ENCODE measurements at regions not wholly inside any gene's neighbourhood (a gene's known extent, or its start where the extent isn't known, plus 50 kb on each side); places are given as distances from the start of the nearest gene placed in this dataset.

DNA sequence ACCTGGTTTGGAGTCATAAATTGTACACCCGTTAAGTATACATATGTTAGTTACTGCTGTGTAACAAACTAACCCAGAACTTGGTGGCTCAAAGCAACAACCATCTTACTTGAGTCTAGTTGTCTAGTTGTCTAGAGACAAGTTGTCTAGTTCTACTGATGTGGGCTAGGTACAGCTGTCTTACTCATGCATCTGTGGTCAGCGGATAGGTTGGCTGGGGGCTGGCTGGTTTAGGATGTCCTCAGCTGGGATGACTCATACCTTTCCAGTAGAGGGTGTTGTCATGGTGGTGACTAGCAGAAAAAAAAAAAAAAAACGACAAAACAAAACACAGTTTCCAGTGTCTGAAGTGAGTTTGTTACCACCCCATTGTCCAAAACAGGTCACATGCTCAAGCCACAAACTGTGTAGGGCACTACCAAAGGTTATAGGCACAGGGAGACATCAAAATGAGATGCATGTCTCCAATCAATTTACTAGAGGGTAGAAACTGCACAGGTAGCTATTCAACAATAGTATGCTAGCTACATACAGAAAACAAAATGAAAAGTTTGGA lies 680.3 kb downstream of the MED13L start:
- TF ChIP-seq CTCF (IDR thresholded peaks at IDR 0.05; ENCODE audit: low read depth, low read length, missing input control), result no peak
- no peak for TF ChIP-seq GABPA (IDR thresholded peaks at IDR 0.05 in 1 of 2, conservative IDR thresholded peaks at IDR 0.05 in 1 of 2)
- no peak for TF ChIP-seq TAF1 (conservative IDR thresholded peaks at IDR 0.05)
- TF ChIP-seq, protein P1, sequence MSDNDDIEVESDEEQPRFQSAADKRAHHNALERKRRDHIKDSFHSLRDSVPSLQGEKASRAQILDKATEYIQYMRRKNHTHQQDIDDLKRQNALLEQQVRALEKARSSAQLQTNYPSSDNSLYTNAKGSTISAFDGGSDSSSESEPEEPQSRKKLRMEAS (IDR thresholded peaks at IDR 0.05), result no peak
- no peak for TF ChIP-seq FOXA1 (IDR thresholded peaks at IDR 0.05)
- TF ChIP-seq REST (IDR thresholded peaks at IDR 0.05), result no peak
- TF ChIP-seq, protein P2, sequence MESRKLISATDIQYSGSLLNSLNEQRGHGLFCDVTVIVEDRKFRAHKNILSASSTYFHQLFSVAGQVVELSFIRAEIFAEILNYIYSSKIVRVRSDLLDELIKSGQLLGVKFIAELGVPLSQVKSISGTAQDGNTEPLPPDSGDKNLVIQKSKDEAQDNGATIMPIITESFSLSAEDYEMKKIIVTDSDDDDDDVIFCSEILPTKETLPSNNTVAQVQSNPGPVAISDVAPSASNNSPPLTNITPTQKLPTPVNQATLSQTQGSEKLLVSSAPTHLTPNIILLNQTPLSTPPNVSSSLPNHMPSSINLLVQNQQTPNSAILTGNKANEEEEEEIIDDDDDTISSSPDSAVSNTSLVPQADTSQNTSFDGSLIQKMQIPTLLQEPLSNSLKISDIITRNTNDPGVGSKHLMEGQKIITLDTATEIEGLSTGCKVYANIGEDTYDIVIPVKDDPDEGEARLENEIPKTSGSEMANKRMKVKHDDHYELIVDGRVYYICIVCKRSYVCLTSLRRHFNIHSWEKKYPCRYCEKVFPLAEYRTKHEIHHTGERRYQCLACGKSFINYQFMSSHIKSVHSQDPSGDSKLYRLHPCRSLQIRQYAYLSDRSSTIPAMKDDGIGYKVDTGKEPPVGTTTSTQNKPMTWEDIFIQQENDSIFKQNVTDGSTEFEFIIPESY (IDR thresholded peaks at IDR 0.05), result no peak
- no peak for TF ChIP-seq NR2F2 (IDR thresholded peaks at IDR 0.05)
- TF ChIP-seq HNF4A (conservative IDR thresholded peaks at IDR 0.05), result no peak
- no peak for TF ChIP-seq RXRA (IDR thresholded peaks at IDR 0.05)

Measured in liver (tissue), 3 donors.